ENCODE measurements at regions not wholly inside any gene's neighbourhood (a gene's known extent, or its start where the extent isn't known, plus 50 kb on each side); places are given as distances from the start of the nearest gene placed in this dataset.
"Not testable (repeated sequence)": the region's sequence is repeated elsewhere in the genome, so short reads cannot be mapped to it uniquely, and the experiment has no call there.

DNA sequence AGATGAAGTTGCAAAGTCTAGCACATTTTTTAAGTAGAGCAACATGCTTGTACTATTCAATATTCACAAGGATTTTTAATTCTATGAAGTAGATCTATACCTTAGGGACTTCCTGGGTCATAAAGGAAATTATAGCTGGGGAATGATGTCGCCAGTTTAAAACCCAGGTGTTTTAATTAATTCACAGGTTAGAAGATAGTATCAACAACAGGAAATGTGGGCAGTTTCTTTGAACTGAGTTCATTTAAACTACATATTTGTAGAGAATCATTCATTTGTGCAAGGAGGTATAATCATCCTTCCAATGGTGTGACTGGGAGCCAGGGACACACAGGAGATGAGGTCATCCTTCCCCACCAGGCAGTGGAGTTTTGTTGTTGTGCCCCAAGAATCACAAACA, 181.3 kb upstream of the KLF3 start:
- Histone ChIP-seq H3K9me1 (ENCODE audit: insufficient read depth, low read length) (no peaks in the 10 kb centered on the region), H2BK20ac (ENCODE audit: low read depth, low read length) (no peak overlapping the region), H3K27me3 (ENCODE audit: control insufficient read depth, insufficient read depth, low read length) (no peaks in the 10 kb centered on the region), H4K5ac (ENCODE audit: low read depth, low read length) (no peak overlapping the region), H3K18ac (ENCODE audit: low read depth, low read length) (no peak overlapping the region), H3K4me3 (ENCODE audit: insufficient read depth, low read depth, low read length) (no peak overlapping the region), H3K36me3 (ENCODE audit: control insufficient read depth, insufficient read depth, low read length) (no peaks in the 10 kb centered on the region), H3K9ac (ENCODE audit: low read depth, low read length) (no peak overlapping the region), H3K27ac (ENCODE audit: insufficient read depth, low read length) (no peak overlapping the region), H3K79me1 (ENCODE audit: low read depth in 1 of 2, low read length in 2 of 2) (no peaks in the 10 kb centered on the region), H3K4me1 (ENCODE audit: control insufficient read depth, insufficient read depth, low read length) (no peaks in the 10 kb centered on the region), H2BK120ac (ENCODE audit: low read depth, low read length) (no peak overlapping the region), H3K23ac (ENCODE audit: low read depth, low read length) (no peak overlapping the region), H4K91ac (ENCODE audit: insufficient read depth, low read depth, low read length) (no peak overlapping the region), H3K14ac (replicated peaks; ENCODE audit: low read depth, low read length) (no peak overlapping the region), H4K8ac (ENCODE audit: low read depth in 2 of 2, low read length in 2 of 2) (no peak overlapping the region), H4K20me1 (ENCODE audit: insufficient read depth, low read length) (no peaks in the 10 kb centered on the region), H2BK15ac (ENCODE audit: low read depth, low read length) (no peak overlapping the region), H3K9me3 (ENCODE audit: control insufficient read depth, insufficient read depth, low read length) (no peaks in the 10 kb centered on the region), H3K4ac (ENCODE audit: low read depth, low read length) (no peak overlapping the region), H2AK9ac (replicated peaks; ENCODE audit: low read depth, low read length, poor library complexity) (no peak overlapping the region), H3K56ac (ENCODE audit: extremely low read depth, insufficient read depth, low read length) (no peak overlapping the region), H2BK5ac (ENCODE audit: low read depth, low read length, poor library complexity, severe bottlenecking) (no peak overlapping the region), H3K4me2 (ENCODE audit: low read depth, low read length) (no peak overlapping the region), H2AFZ (replicated peaks; ENCODE audit: low read length, poor library complexity) (no peak overlapping the region), H2AK5ac (ENCODE audit: low read depth, low read length) (no peak overlapping the region)
- intact Hi-C loops (cut with micrococcal nuclease): no loop called here
- no TSS peak for BruUV-seq (replicated peaks)
- ChIA-PET POLR2A (ENCODE audit: unreplicated experiment) (no interaction called here), CTCF (interaction anchor here (0.7 kb wide), 1 partner anchor 29 kb away, joined by 6 read pairs; no protein-coding TSS in a partner anchor)
- no CpG with 5 or more reads among the region's 1 CpG for WGBS, 2 experiments (ENCODE audit: extremely low coverage in 2 of 2, insufficient read length in 1 of 2)
- no peak for TF ChIP-seq FOS (IDR thresholded peaks at IDR 0.05; ENCODE audit: low read depth, low read length)
- TF ChIP-seq NFE2L2 (IDR thresholded peaks at IDR 0.05; ENCODE audit: low read depth, low read length): no peak
- no peak for TF ChIP-seq RCOR1 (IDR thresholded peaks at IDR 0.05; ENCODE audit: insufficient replicate concordance, low read length)
- TF ChIP-seq BHLHE40 (IDR thresholded peaks at IDR 0.05; ENCODE audit: low read depth, low read length): no peak
- TF ChIP-seq MAFK (IDR thresholded peaks at IDR 0.05; ENCODE audit: low read depth, low read length): no peak
- TF ChIP-seq RFX5 (IDR thresholded peaks at IDR 0.05; ENCODE audit: low read depth, low read length): no peak
- TF ChIP-seq, protein P1, sequence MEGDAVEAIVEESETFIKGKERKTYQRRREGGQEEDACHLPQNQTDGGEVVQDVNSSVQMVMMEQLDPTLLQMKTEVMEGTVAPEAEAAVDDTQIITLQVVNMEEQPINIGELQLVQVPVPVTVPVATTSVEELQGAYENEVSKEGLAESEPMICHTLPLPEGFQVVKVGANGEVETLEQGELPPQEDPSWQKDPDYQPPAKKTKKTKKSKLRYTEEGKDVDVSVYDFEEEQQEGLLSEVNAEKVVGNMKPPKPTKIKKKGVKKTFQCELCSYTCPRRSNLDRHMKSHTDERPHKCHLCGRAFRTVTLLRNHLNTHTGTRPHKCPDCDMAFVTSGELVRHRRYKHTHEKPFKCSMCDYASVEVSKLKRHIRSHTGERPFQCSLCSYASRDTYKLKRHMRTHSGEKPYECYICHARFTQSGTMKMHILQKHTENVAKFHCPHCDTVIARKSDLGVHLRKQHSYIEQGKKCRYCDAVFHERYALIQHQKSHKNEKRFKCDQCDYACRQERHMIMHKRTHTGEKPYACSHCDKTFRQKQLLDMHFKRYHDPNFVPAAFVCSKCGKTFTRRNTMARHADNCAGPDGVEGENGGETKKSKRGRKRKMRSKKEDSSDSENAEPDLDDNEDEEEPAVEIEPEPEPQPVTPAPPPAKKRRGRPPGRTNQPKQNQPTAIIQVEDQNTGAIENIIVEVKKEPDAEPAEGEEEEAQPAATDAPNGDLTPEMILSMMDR (conservative IDR thresholded peaks at IDR 0.05; ENCODE audit: low read depth, low read length): no peak
- no peak for TF ChIP-seq MAZ (IDR thresholded peaks at IDR 0.05; ENCODE audit: borderline replicate concordance, low read depth, low read length)
- no peak for TF ChIP-seq CHD1 (IDR thresholded peaks at IDR 0.05; ENCODE audit: low read depth, low read length)
- TF ChIP-seq POLR2A (IDR thresholded peaks at IDR 0.05; ENCODE audit: low read depth, low read length): no peak
- dilution Hi-C loops (cut with HindIII; ENCODE audit: low sequenced_read_pairs, unreplicated experiment): no loop called here
- no peak for DNase-seq
- in situ Hi-C loops (cut with MboI; ENCODE audit: low sequenced_read_pairs): loop anchor here (25.0 kb wide), 1 partner anchor 95 kb away; no protein-coding TSS in a partner anchor
- ATAC-seq (ENCODE audit: low read depth): no peak

DNA sequence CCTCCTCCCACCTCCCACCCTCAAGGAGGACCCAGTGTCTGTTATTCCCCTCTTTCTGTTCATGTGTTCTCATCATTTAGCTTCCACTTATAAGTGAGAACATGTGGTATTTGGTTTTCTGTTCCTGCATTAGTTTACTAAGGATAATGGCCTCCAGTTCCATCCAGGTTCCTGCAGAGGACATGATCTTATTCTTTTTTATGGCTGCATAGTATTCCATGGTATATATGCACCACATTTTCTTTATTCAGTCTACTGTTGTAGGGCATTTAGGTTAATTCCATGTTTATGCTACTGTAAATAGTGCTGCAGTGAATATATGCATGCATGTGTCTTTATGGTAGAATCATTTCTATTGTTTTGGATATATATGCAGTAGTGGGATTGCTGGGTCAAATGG, 180.4 kb upstream of the KLF3 start:
- H2AK9ac ChIP-seq (replicated peaks; ENCODE audit: low read depth, low read length, poor library complexity); H3K23ac ChIP-seq (ENCODE audit: low read depth, low read length); H3K56ac ChIP-seq (ENCODE audit: extremely low read depth, insufficient read depth, low read length); H3K4me3 ChIP-seq (ENCODE audit: insufficient read depth, low read depth, low read length); CTCF ChIA-PET; H3K14ac ChIP-seq (replicated peaks; ENCODE audit: low read depth, low read length); H2AFZ ChIP-seq (replicated peaks; ENCODE audit: low read length, poor library complexity); dilution Hi-C loops (cut with HindIII; ENCODE audit: low sequenced_read_pairs, unreplicated experiment); H3K18ac ChIP-seq (ENCODE audit: low read depth, low read length); H3K4ac ChIP-seq (ENCODE audit: low read depth, low read length); H4K8ac ChIP-seq (ENCODE audit: low read depth in 2 of 2, low read length in 2 of 2); ATAC-seq (ENCODE audit: low read depth); POLR2A ChIA-PET (ENCODE audit: unreplicated experiment); H3K36me3 ChIP-seq (ENCODE audit: control insufficient read depth, insufficient read depth, low read length); H2AK5ac ChIP-seq (ENCODE audit: low read depth, low read length); H3K4me2 ChIP-seq (ENCODE audit: low read depth, low read length); H4K5ac ChIP-seq (ENCODE audit: low read depth, low read length); DNase-seq; intact Hi-C loops (cut with micrococcal nuclease); H3K27ac ChIP-seq (ENCODE audit: insufficient read depth, low read length); H3K9ac ChIP-seq (ENCODE audit: low read depth, low read length); H2BK15ac ChIP-seq (ENCODE audit: low read depth, low read length); H3K4me1 ChIP-seq (ENCODE audit: control insufficient read depth, insufficient read depth, low read length); H4K20me1 ChIP-seq (ENCODE audit: insufficient read depth, low read length); H3K9me3 ChIP-seq (ENCODE audit: control insufficient read depth, insufficient read depth, low read length); H3K79me1 ChIP-seq (ENCODE audit: low read depth in 1 of 2, low read length in 2 of 2); H4K91ac ChIP-seq (ENCODE audit: insufficient read depth, low read depth, low read length); H2BK5ac ChIP-seq (ENCODE audit: low read depth, low read length, poor library complexity, severe bottlenecking); H2BK20ac ChIP-seq (ENCODE audit: low read depth, low read length); H3K9me1 ChIP-seq (ENCODE audit: insufficient read depth, low read length); H3K27me3 ChIP-seq (ENCODE audit: control insufficient read depth, insufficient read depth, low read length); BruUV-seq (replicated peaks); H2BK120ac ChIP-seq (ENCODE audit: low read depth, low read length): not testable (repeated sequence)
- in situ Hi-C loops (cut with MboI; ENCODE audit: low sequenced_read_pairs): loop anchor here (25.0 kb wide), 1 partner anchor 96 kb away; no protein-coding TSS in a partner anchor

Measured in IMR-90 (cell line).